ENCODE measurements at regions not wholly inside any gene's neighbourhood (a gene's known extent, or its start where the extent isn't known, plus 50 kb on each side); places are given as distances from the start of the nearest gene placed in this dataset.

- TF ChIP-seq CTCF (IDR thresholded peaks at IDR 0.05; ENCODE audit: insufficient read depth, low read length) (no peak), SPI1 (IDR thresholded peaks at IDR 0.05; ENCODE audit: borderline replicate concordance, low read depth) (no peak), GABPA (IDR thresholded peaks at IDR 0.05; ENCODE audit: low read depth) (no peak), POLR2AphosphoS5 (IDR thresholded peaks at IDR 0.05; ENCODE audit: low read depth) (no peak)
- TF ChIP-seq, protein P1, sequence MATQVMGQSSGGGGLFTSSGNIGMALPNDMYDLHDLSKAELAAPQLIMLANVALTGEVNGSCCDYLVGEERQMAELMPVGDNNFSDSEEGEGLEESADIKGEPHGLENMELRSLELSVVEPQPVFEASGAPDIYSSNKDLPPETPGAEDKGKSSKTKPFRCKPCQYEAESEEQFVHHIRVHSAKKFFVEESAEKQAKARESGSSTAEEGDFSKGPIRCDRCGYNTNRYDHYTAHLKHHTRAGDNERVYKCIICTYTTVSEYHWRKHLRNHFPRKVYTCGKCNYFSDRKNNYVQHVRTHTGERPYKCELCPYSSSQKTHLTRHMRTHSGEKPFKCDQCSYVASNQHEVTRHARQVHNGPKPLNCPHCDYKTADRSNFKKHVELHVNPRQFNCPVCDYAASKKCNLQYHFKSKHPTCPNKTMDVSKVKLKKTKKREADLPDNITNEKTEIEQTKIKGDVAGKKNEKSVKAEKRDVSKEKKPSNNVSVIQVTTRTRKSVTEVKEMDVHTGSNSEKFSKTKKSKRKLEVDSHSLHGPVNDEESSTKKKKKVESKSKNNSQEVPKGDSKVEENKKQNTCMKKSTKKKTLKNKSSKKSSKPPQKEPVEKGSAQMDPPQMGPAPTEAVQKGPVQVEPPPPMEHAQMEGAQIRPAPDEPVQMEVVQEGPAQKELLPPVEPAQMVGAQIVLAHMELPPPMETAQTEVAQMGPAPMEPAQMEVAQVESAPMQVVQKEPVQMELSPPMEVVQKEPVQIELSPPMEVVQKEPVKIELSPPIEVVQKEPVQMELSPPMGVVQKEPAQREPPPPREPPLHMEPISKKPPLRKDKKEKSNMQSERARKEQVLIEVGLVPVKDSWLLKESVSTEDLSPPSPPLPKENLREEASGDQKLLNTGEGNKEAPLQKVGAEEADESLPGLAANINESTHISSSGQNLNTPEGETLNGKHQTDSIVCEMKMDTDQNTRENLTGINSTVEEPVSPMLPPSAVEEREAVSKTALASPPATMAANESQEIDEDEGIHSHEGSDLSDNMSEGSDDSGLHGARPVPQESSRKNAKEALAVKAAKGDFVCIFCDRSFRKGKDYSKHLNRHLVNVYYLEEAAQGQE (IDR thresholded peaks at IDR 0.05; ENCODE audit: insufficient replicate concordance, low read depth) = no peak
- Histone ChIP-seq H3K27me3 (ENCODE audit: insufficient read depth, poor library complexity, severe bottlenecking) (no peaks in the 10 kb centered on the region), H3K27ac (replicated peaks) (peak overlapping the region; percentile 96), H3K4me3 (replicated peaks; ENCODE audit: insufficient read depth, low read length) (peak overlapping the region; percentile 87)
- no peak for DNase-seq (ENCODE audit: low read depth in 1 of 2, low spot score in 1 of 2)
Observed at GRCh38 chr16:72665701-72666100, 382.2 kb downstream of the ZFHX3 start.

DNA sequence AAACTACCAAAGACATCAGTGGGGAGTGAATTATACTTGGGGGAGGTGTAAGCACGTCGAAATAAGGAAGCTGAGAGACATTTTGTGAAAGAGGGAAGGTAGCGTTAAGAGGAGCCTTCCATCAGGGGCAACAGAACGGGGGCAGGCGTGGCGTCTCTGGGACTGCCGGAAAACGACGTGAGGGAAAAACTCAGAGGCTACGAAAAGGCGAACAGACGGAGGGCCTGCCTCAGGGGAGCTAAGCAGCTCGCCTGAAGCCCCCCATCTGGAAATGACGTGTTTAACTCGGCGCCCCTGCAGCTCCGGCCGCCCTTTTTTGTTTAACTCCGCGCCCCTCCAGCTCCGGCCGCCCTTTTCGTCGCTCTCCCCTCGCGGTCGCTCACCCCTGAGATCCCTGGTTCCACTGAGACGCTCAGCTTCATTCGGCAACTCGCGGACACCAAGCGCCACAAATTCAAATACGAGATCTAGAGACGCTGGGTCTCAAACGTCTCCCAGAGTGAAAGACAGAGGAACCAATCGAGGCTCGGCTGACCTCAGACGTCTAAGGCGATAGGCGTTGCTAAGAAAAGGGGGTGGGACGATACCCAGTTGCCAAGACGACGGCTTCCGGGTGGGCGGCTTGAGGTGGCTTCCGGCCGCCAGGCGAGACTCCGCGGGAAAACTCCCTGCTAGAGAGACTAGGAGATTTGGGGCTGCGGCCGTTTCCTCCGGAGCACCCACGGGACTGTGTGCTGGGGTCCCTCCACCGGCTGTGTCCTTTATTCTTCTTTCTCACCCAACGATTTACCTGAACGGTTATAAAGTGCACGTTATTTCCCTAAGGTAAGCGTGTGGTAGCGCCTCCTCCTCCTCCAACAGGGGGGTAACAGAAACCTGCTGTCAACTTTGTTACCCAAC lies 383.2 kb downstream of the ZFHX3 start:
- Histone ChIP-seq H3K27ac (replicated peaks) (peak overlapping the region; percentile 96), H3K27me3 (ENCODE audit: insufficient read depth, poor library complexity, severe bottlenecking) (no peaks in the 10 kb centered on the region), H3K4me3 (replicated peaks; ENCODE audit: insufficient read depth, low read length) (peak overlapping the region; percentile 87)
- TF ChIP-seq GABPA (IDR thresholded peaks at IDR 0.05; ENCODE audit: low read depth) (peak; percentile 82), POLR2AphosphoS5 (IDR thresholded peaks at IDR 0.05; ENCODE audit: low read depth) (peak; percentile 70), SPI1 (IDR thresholded peaks at IDR 0.05; ENCODE audit: borderline replicate concordance, low read depth) (no peak), CTCF (IDR thresholded peaks at IDR 0.05; ENCODE audit: insufficient read depth, low read length) (no peak)
- TF ChIP-seq, protein P1 (IDR thresholded peaks at IDR 0.05; ENCODE audit: insufficient replicate concordance, low read depth) = peak; percentile 28
- DNase-seq (ENCODE audit: low read depth in 1 of 2, low spot score in 1 of 2) = peak; percentile 97 to 98

- H3K27me3 ChIP-seq (ENCODE audit: insufficient read depth, poor library complexity, severe bottlenecking) = no peaks in the 10 kb centered on the region
- DNase-seq (ENCODE audit: low read depth in 1 of 2, low spot score in 1 of 2) = no peak
- TF ChIP-seq, protein P1 (IDR thresholded peaks at IDR 0.05; ENCODE audit: insufficient replicate concordance, low read depth) = no peak
- TF ChIP-seq SPI1 (IDR thresholded peaks at IDR 0.05; ENCODE audit: borderline replicate concordance, low read depth) (no peak), POLR2AphosphoS5 (IDR thresholded peaks at IDR 0.05; ENCODE audit: low read depth) (no peak), GABPA (IDR thresholded peaks at IDR 0.05; ENCODE audit: low read depth) (no peak), CTCF (IDR thresholded peaks at IDR 0.05; ENCODE audit: insufficient read depth, low read length) (no peak)
- peak overlapping the region; percentile 96 for H3K27ac ChIP-seq (replicated peaks)
- H3K4me3 ChIP-seq (replicated peaks; ENCODE audit: insufficient read depth, low read length) = peak overlapping the region; percentile 87
Observed at GRCh38 chr16:72664056-72664508, 383.8 kb downstream of the ZFHX3 start.

Measured in HL-60 (cell line).